MM.1S (cell line): ENCODE measurements at regions not wholly inside any gene's neighbourhood (a gene's known extent, or its start where the extent isn't known, plus 50 kb on each side); places are given as distances from the start of the nearest gene placed in this dataset.

Source experiments
- DNase-seq: peaks from one replicate; pipeline ENCODE4 v3.0.0-alpha.2; 2015
- H2AFZ ChIP-seq: fragments of 300-600 bp; sonication (generic); 2 replicates; pipeline ENCODE4 v1.6.0; 2016; ENCODE audit warnings: antibody characterized with exemption, low read length
- H3F3A ChIP-seq: fragments of 300-600 bp; sonication (generic); 2 replicates; pipeline ENCODE4 v1.6.1; 2016; ENCODE audit warnings: mild to moderate bottlenecking, antibody characterized with exemption, low read length, moderate library complexity, mixed read lengths; ENCODE audit not compliant: insufficient read depth
- H3K27ac ChIP-seq: fragments of 300-600 bp; sonication (generic); 2 replicates; pipeline ENCODE4 v1.5.1; 2016; ENCODE audit warnings: mild to moderate bottlenecking, low read length
- H3K27me3 ChIP-seq: fragments of 300-600 bp; sonication (generic); replicated peaks from 2 replicates; pipeline ENCODE4 v1.6.0; 2016; ENCODE audit warnings: low read length; ENCODE audit not compliant: insufficient read depth
- H3K36me3 ChIP-seq: fragments of 300-600 bp; sonication (generic); replicated peaks from 2 replicates; pipeline ENCODE4 v1.6.1; 2016; ENCODE audit warnings: mild to moderate bottlenecking, low read length, mixed read lengths; ENCODE audit not compliant: insufficient read depth
- H3K4me1 ChIP-seq: fragments of 300-600 bp; sonication (generic); 2 replicates; pipeline ENCODE4 v1.6.1; 2016; ENCODE audit warnings: low read length, mixed read lengths
- H3K4me2 ChIP-seq: fragments of 300-600 bp; sonication (generic); 2 replicates; pipeline ENCODE4 v1.6.0; 2016; ENCODE audit warnings: low read depth, low read length
- H3K4me3 ChIP-seq: fragments of 300-600 bp; sonication (generic); 2 replicates; pipeline ENCODE4 v1.5.1; 2016; ENCODE audit warnings: low read length, mixed read lengths
- H3K79me2 ChIP-seq: fragments of 300-600 bp; sonication (generic); 2 replicates; pipeline ENCODE4 v1.6.1; 2016; ENCODE audit warnings: mixed run types, low read length, mixed read lengths
- H3K9ac ChIP-seq: fragments of 300-600 bp; sonication (generic); 2 replicates; pipeline ENCODE4 v1.6.1; 2016; ENCODE audit warnings: low read length, mixed read lengths
- H3K9me2 ChIP-seq: fragments of 300-600 bp; sonication (generic); replicated peaks from 2 replicates; pipeline ENCODE4 v1.6.1; 2016; ENCODE audit warnings: mild to moderate bottlenecking, low read length, mixed read lengths; ENCODE audit not compliant: insufficient read depth
- H3K9me3 ChIP-seq: fragments of 300-600 bp; sonication (generic); replicated peaks from 2 replicates; pipeline ENCODE4 v1.6.1; 2016; ENCODE audit warnings: mild to moderate bottlenecking, low read length, mixed read lengths; ENCODE audit not compliant: insufficient read depth
- H4K20me1 ChIP-seq: fragments of 300-600 bp; sonication (generic); 2 replicates; pipeline ENCODE4 v1.6.1; 2016; ENCODE audit warnings: mild to moderate bottlenecking, low read length, moderate library complexity, mixed read lengths; ENCODE audit not compliant: insufficient read depth
- EZH2 ChIP-seq: fragments of 300-600 bp; sonication (generic); optimal IDR thresholded peaks from 2 replicates; pipeline ENCODE3; 2017; ENCODE audit warnings: low read depth, mild to moderate bottlenecking, antibody characterized with exemption, low read length, mixed read lengths
- EZH2phosphoT487 ChIP-seq: fragments of 300-600 bp; sonication (generic); IDR thresholded peaks from 2 replicates; pipeline ENCODE4 v1.6.1; 2018; ENCODE audit warnings: antibody characterized with exemption, low read length
- TF ChIP-seq, protein P1 (sequence below): fragments of 300-600 bp; sonication (generic); IDR thresholded peaks from 2 replicates; pipeline ENCODE4 v1.5.1; 2016; ENCODE audit warnings: antibody characterized with exemption, low read length, mixed read lengths

DNA sequence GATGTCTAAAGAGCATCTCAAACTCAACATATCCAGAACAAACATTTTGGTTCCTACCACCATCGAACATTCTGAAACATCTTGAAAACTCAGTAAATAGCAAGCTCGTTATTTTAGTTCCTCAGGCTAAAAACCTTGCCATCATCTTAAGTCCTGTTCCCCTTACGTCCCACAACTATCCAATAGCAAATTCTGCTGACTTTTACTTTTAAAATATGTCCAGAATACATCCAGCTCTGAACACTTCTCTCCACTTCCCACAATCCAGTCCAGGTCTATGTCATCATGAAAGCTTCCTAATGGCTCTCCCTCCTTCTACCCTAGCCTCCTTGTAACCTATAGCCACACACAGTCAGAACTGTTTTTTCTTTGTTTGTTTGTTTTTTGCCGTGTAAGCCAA lies 279.9 kb downstream of the IPO8 start:
- no peaks in the 10 kb centered on the region for H3K36me3 ChIP-seq
- TF ChIP-seq EZH2, result no peak
- TF ChIP-seq, protein P1, sequence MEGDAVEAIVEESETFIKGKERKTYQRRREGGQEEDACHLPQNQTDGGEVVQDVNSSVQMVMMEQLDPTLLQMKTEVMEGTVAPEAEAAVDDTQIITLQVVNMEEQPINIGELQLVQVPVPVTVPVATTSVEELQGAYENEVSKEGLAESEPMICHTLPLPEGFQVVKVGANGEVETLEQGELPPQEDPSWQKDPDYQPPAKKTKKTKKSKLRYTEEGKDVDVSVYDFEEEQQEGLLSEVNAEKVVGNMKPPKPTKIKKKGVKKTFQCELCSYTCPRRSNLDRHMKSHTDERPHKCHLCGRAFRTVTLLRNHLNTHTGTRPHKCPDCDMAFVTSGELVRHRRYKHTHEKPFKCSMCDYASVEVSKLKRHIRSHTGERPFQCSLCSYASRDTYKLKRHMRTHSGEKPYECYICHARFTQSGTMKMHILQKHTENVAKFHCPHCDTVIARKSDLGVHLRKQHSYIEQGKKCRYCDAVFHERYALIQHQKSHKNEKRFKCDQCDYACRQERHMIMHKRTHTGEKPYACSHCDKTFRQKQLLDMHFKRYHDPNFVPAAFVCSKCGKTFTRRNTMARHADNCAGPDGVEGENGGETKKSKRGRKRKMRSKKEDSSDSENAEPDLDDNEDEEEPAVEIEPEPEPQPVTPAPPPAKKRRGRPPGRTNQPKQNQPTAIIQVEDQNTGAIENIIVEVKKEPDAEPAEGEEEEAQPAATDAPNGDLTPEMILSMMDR, result no peak
- TF ChIP-seq EZH2phosphoT487, result no peak

DNA sequence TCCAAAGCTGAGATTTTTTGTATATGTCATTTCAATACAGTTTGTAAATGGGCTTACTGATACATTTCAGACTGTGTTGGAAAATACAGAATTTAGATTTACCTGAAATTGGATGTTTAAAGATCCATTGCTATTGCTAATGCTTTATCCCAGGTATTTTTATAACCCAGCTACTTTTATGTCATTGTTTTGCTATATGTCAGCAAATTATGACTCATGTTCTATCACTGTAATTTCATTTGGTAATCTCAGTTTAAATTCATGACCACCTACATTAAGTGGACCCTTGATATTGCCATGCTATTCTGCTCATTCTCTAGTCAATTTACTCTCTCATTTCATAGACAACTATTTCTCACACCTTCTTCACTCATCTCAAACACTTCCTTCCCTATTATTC lies 281.2 kb downstream of the IPO8 start:
- H4K20me1 ChIP-seq, result no peaks in the 10 kb centered on the region
- H3K9me3 ChIP-seq, result no peaks in the 10 kb centered on the region
- no peaks in the 10 kb centered on the region for H3K36me3 ChIP-seq
- no peaks in the 10 kb centered on the region for H3K9me2 ChIP-seq
- no peaks in the 10 kb centered on the region for H3F3A ChIP-seq
- no peaks in the 10 kb centered on the region for H3K79me2 ChIP-seq
- no peaks in the 10 kb centered on the region for H3K4me1 ChIP-seq
- no peak overlapping the region for H3K4me3 ChIP-seq
- no peaks in the 10 kb centered on the region for H3K27me3 ChIP-seq
- no peak overlapping the region for H3K27ac ChIP-seq
- no peak overlapping the region for H2AFZ ChIP-seq
- no peak overlapping the region for H3K9ac ChIP-seq
- H3K4me2 ChIP-seq, result no peak overlapping the region
- no peak for TF ChIP-seq EZH2phosphoT487
- TF ChIP-seq EZH2, result no peak
- TF ChIP-seq, protein P1, result no peak
- DNase-seq, result no peak

More for the DNA sequence above, 279.9 kb downstream of the IPO8 start:
- no peaks in the 10 kb centered on the region for H3K9me2 ChIP-seq
- H4K20me1 ChIP-seq, result no peaks in the 10 kb centered on the region
- no peaks in the 10 kb centered on the region for H3K79me2 ChIP-seq
- H3F3A ChIP-seq, result no peaks in the 10 kb centered on the region
- no peak overlapping the region for H2AFZ ChIP-seq
- H3K4me1 ChIP-seq, result no peaks in the 10 kb centered on the region
- H3K4me2 ChIP-seq, result no peak overlapping the region
- no peak overlapping the region for H3K9ac ChIP-seq
- no peak overlapping the region for H3K27ac ChIP-seq
- no peaks in the 10 kb centered on the region for H3K27me3 ChIP-seq
- H3K9me3 ChIP-seq, result no peaks in the 10 kb centered on the region
- H3K4me3 ChIP-seq, result no peak overlapping the region
- no peak for DNase-seq

- no peak for DNase-seq
- H3K9me2 ChIP-seq, result no peaks in the 10 kb centered on the region
- no peaks in the 10 kb centered on the region for H3F3A ChIP-seq
- no peak overlapping the region for H3K27ac ChIP-seq
- H2AFZ ChIP-seq, result no peak overlapping the region
- H3K36me3 ChIP-seq, result no peaks in the 10 kb centered on the region
- peaks cover 11% of the 10 kb centered on the region for H3K4me1 ChIP-seq
- TF ChIP-seq EZH2 (no peak), EZH2phosphoT487 (no peak)
- TF ChIP-seq, protein P1, result no peak
- no peaks in the 10 kb centered on the region for H3K9me3 ChIP-seq
- no peak overlapping the region for H3K9ac ChIP-seq
- no peak overlapping the region for H3K4me2 ChIP-seq
- no peaks in the 10 kb centered on the region for H3K79me2 ChIP-seq
- no peaks in the 10 kb centered on the region for H4K20me1 ChIP-seq
- no peaks in the 10 kb centered on the region for H3K27me3 ChIP-seq
- H3K4me3 ChIP-seq, result no peak overlapping the region
Measured at GRCh38 chr12:30400349-30400748, 295.3 kb downstream of the IPO8 start.
